Ishikawa (cell line): ENCODE measurements at regions not wholly inside any gene's neighbourhood (a gene's known extent, or its start where the extent isn't known, plus 50 kb on each side); places are given as distances from the start of the nearest gene placed in this dataset.

Experiments used
- CEBPB ChIP-seq: IDR thresholded peaks from 2 replicates; pipeline ENCODE4 v1.6.1; 2012
- CREB1 ChIP-seq: IDR thresholded peaks from 2 replicates; pipeline ENCODE4 v1.6.1; 2012; ENCODE audit warnings: low read depth
- EGR1 ChIP-seq: IDR thresholded peaks from 2 replicates; pipeline ENCODE4 v1.6.1; 2012
- EP300 ChIP-seq: IDR thresholded peaks from 2 replicates; pipeline ENCODE4 v1.6.1; 2012; ENCODE audit warnings: borderline replicate concordance
- FOXM1 ChIP-seq: IDR thresholded peaks from 2 replicates; pipeline ENCODE4 v1.6.1; 2012; ENCODE audit warnings: low read depth, borderline replicate concordance
- MAX ChIP-seq: IDR thresholded peaks from 2 replicates; pipeline ENCODE4 v1.6.1; 2012
- NFIC ChIP-seq: IDR thresholded peaks from 2 replicates; pipeline ENCODE4 v1.6.1; 2012
- RAD21 ChIP-seq: IDR thresholded peaks from 2 replicates; pipeline ENCODE4 v1.6.1; 2012; ENCODE audit warnings: low read depth
- REST ChIP-seq: IDR thresholded peaks from 2 replicates; pipeline ENCODE4 v1.6.1; 2012; ENCODE audit warnings: low read depth, mild to moderate bottlenecking
- TAF1 ChIP-seq: IDR thresholded peaks from 2 replicates; pipeline ENCODE4 v1.6.1; 2012; ENCODE audit warnings: low read depth, mild to moderate bottlenecking
- TCF12 ChIP-seq: IDR thresholded peaks from 2 replicates; pipeline ENCODE4 v1.6.1; 2012; ENCODE audit warnings: low read depth
- TEAD4 ChIP-seq: IDR thresholded peaks from 2 replicates; pipeline ENCODE4 v1.6.1; 2012
- USF1 ChIP-seq: IDR thresholded peaks from 2 replicates; pipeline ENCODE4 v1.6.1; 2012
- YY1 ChIP-seq: IDR thresholded peaks from 2 replicates; pipeline ENCODE4 v1.6.1; 2012; ENCODE audit warnings: low read depth
- ZBTB7A ChIP-seq: IDR thresholded peaks from 2 replicates; pipeline ENCODE4 v1.6.1; 2012; ENCODE audit warnings: low read depth

GRCh38 chr2:225742487-225742886 lies 343.0 kb downstream of the NYAP2 start:
- TF ChIP-seq REST (no peak), NFIC (no peak), MAX (no peak), TEAD4 (no peak), CEBPB (no peak), EGR1 (no peak), CREB1 (no peak), FOXM1 (no peak), ZBTB7A (no peak), EP300 (no peak), TAF1 (no peak), RAD21 (no peak), TCF12 (no peak), YY1 (no peak), USF1 (no peak)

GRCh38 chr2:225740086-225740485 lies 340.6 kb downstream of the NYAP2 start:
- TF ChIP-seq TCF12, result no peak
- TF ChIP-seq USF1, result no peak
- no peak for TF ChIP-seq CEBPB
- no peak for TF ChIP-seq TAF1
- TF ChIP-seq YY1, result no peak
- no peak for TF ChIP-seq FOXM1
- TF ChIP-seq RAD21, result no peak
- no peak for TF ChIP-seq EGR1
- TF ChIP-seq TEAD4, result no peak
- TF ChIP-seq MAX, result no peak
- TF ChIP-seq EP300, result no peak
- TF ChIP-seq CREB1, result no peak
- TF ChIP-seq ZBTB7A, result no peak
- TF ChIP-seq REST, result no peak

- TF ChIP-seq REST, result no peak
- TF ChIP-seq YY1, result no peak
- TF ChIP-seq TCF12, result no peak
- no peak for TF ChIP-seq NFIC
- no peak for TF ChIP-seq USF1
- TF ChIP-seq EP300, result no peak
- TF ChIP-seq TEAD4, result no peak
- no peak for TF ChIP-seq CREB1
- TF ChIP-seq EGR1, result no peak
- no peak for TF ChIP-seq MAX
- TF ChIP-seq TAF1, result no peak
- no peak for TF ChIP-seq CEBPB
- no peak for TF ChIP-seq ZBTB7A
- no peak for TF ChIP-seq FOXM1
- no peak for TF ChIP-seq RAD21
Measured at GRCh38 chr2:225739328-225739727, 339.8 kb downstream of the NYAP2 start.

GRCh38 chr2:225738735-225739134 lies 339.2 kb downstream of the NYAP2 start:
- no peak for TF ChIP-seq TAF1
- no peak for TF ChIP-seq MAX
- TF ChIP-seq EP300, result no peak
- TF ChIP-seq FOXM1, result no peak
- no peak for TF ChIP-seq NFIC
- TF ChIP-seq CREB1, result no peak
- TF ChIP-seq TCF12, result no peak
- no peak for TF ChIP-seq YY1
- TF ChIP-seq TEAD4, result no peak
- no peak for TF ChIP-seq REST
- no peak for TF ChIP-seq EGR1
- no peak for TF ChIP-seq CEBPB
- TF ChIP-seq USF1, result no peak
- TF ChIP-seq ZBTB7A, result no peak
- no peak for TF ChIP-seq RAD21
